Breast epithelium (tissue), 4 donors: ENCODE measurements at regions not wholly inside any gene's neighbourhood (a gene's known extent, or its start where the extent isn't known, plus 50 kb on each side); places are given as distances from the start of the nearest gene placed in this dataset.

Experiments used
- DNase-seq, 2 donors: peaks; one replicate each; pipeline ENCODE4 v3.0.0-alpha.2; 2019; ENCODE audit warnings: low spot score in 2 of 2
- H3K27ac ChIP-seq, 2 donors: fragments of 200-600 bp; sonication (generic) in 1 of 2; one replicate each; pipeline ENCODE4 v1.5.1; 2016 to 2019; ENCODE audit warnings: mild to moderate bottlenecking in 1 of 2
- H3K27me3 ChIP-seq, 2 donors: fragments of 200-600 bp; sonication (generic) in 1 of 2; one replicate each; pipeline versions ENCODE4 v1.5.1 to v1.6.0; 2017 to 2019; ENCODE audit warnings: control low read depth in 1 of 2, mild to moderate bottlenecking in 1 of 2
- H3K36me3 ChIP-seq: fragments of 200-600 bp; one replicate; pipeline ENCODE4 v1.5.1; 2019
- H3K4me1 ChIP-seq, 2 donors: fragments of 200-600 bp; sonication (generic); one replicate each; pipeline ENCODE4 v1.5.1; 2016 to 2019; ENCODE audit warnings: control low read depth in 1 of 2
- H3K4me3 ChIP-seq, 3 donors: fragments of 200-600 bp; sonication (generic); 1 replicate in 2 of 3; 2 replicates in 1 of 3; pipeline ENCODE4 v1.5.1; 2016 to 2019; ENCODE audit warnings: mild to moderate bottlenecking in 3 of 3, moderate library complexity in 2 of 3
- H3K9me3 ChIP-seq, 2 donors: fragments of 200-600 bp; sonication (generic) in 1 of 2; one replicate each; pipeline ENCODE4 v1.5.1; 2016 to 2019; ENCODE audit warnings: control low read depth in 1 of 2
- CTCF ChIP-seq, 3 donors: fragments of 450-650 bp; IDR thresholded peaks; one replicate each; pipeline ENCODE4 v1.5.1; 2016 to 2017; ENCODE audit warnings: antibody characterized with exemption in 3 of 3, mild to moderate bottlenecking in 3 of 3, moderate library complexity in 3 of 3
- POLR2A ChIP-seq: fragments of 450-650 bp; IDR thresholded peaks from one replicate; pipeline ENCODE4 v1.6.1; 2016; ENCODE audit warnings: antibody characterized with exemption, mild to moderate bottlenecking, moderate library complexity
- POLR2AphosphoS5 ChIP-seq, 3 donors: sonication (generic); formaldehyde crosslinking; IDR thresholded peaks; one replicate each; pipeline ENCODE4 v1.6.1; 2017; ENCODE audit warnings: antibody characterized with exemption in 3 of 3
- intact Hi-C: fragments of 100-400 bp; cut with DNase I; formaldehyde crosslinking; loops from one replicate; pipeline ENCODE4 v1.15.1; 2023; ENCODE audit warnings: low total_unique reads

GRCh38 chr12:82277582-82277981, 80.6 kb downstream of the CCDC59 start:
- Histone ChIP-seq H3K4me3 (no peak overlapping the region), H3K4me1 (no peaks in the 10 kb centered on the region), H3K27me3 (no peaks in the 10 kb centered on the region), H3K27ac (no peak overlapping the region), H3K9me3 (peaks cover 6 to 10% of the 10 kb centered on the region in 2 donors), H3K36me3 (no peaks in the 10 kb centered on the region)
- intact Hi-C loops = no loop called here
- TF ChIP-seq POLR2A (no peak), CTCF (IDR thresholded peaks at IDR 0.05) (no peak), POLR2AphosphoS5 (IDR thresholded peaks at IDR 0.05) (no peak)
- no peak for DNase-seq

GRCh38 chr12:82242729-82243128, 115.5 kb downstream of the CCDC59 start:
- Histone ChIP-seq H3K36me3 (no peaks in the 10 kb centered on the region), H3K4me1 (no peaks in the 10 kb centered on the region), H3K4me3 (no peak overlapping the region), H3K27me3 (no peaks in the 10 kb centered on the region), H3K27ac (no peak overlapping the region), H3K9me3 (no peaks in the 10 kb centered on the region)
- TF ChIP-seq POLR2AphosphoS5 (IDR thresholded peaks at IDR 0.05) (no peak), CTCF (IDR thresholded peaks at IDR 0.05) (no peak), POLR2A (no peak)
- intact Hi-C loops = no loop called here
- no peak for DNase-seq

GRCh38 chr12:82225871-82226270, 132.3 kb downstream of the CCDC59 start:
- TF ChIP-seq POLR2AphosphoS5 (IDR thresholded peaks at IDR 0.05) = no peak
- TF ChIP-seq POLR2A = no peak
- no peak for TF ChIP-seq CTCF (IDR thresholded peaks at IDR 0.05)
- no peaks in the 10 kb centered on the region for H3K9me3 ChIP-seq
- H3K4me1 ChIP-seq = no peaks in the 10 kb centered on the region
- H3K27me3 ChIP-seq = no peaks in the 10 kb centered on the region
- intact Hi-C loops = no loop called here
- H3K27ac ChIP-seq = no peak overlapping the region
- no peak overlapping the region for H3K4me3 ChIP-seq
- DNase-seq = no peak
- H3K36me3 ChIP-seq = no peaks in the 10 kb centered on the region

GRCh38 chr12:82223426-82223825, 134.8 kb downstream of the CCDC59 start:
- DNase-seq = no peak
- H3K9me3 ChIP-seq = no peaks in the 10 kb centered on the region
- intact Hi-C loops = no loop called here

GRCh38 chr12:82216475-82216874, 141.7 kb downstream of the CCDC59 start:
- TF ChIP-seq POLR2A = no peak
- TF ChIP-seq POLR2AphosphoS5 (IDR thresholded peaks at IDR 0.05) = no peak
- no peak for TF ChIP-seq CTCF (IDR thresholded peaks at IDR 0.05)
- Histone ChIP-seq H3K4me1 (no peaks in the 10 kb centered on the region), H3K27ac (no peak overlapping the region), H3K27me3 (no peaks in the 10 kb centered on the region), H3K9me3 (peaks cover 0 to 7% of the 10 kb centered on the region in 2 donors), H3K4me3 (no peak overlapping the region), H3K36me3 (no peaks in the 10 kb centered on the region)
- intact Hi-C loops = no loop called here
- no peak for DNase-seq

More at GRCh38 chr12:82223426-82223825, 134.8 kb downstream of the CCDC59 start:
- no peak for TF ChIP-seq POLR2AphosphoS5 (IDR thresholded peaks at IDR 0.05)
- no peak for TF ChIP-seq CTCF (IDR thresholded peaks at IDR 0.05)
- no peak for TF ChIP-seq POLR2A
- H3K27ac ChIP-seq = no peak overlapping the region
- H3K4me3 ChIP-seq = no peak overlapping the region
- H3K4me1 ChIP-seq = no peaks in the 10 kb centered on the region
- no peaks in the 10 kb centered on the region for H3K36me3 ChIP-seq
- no peaks in the 10 kb centered on the region for H3K27me3 ChIP-seq
